ENCODE measurements at regions not wholly inside any gene's neighbourhood (a gene's known extent, or its start where the extent isn't known, plus 50 kb on each side); places are given as distances from the start of the nearest gene placed in this dataset.

- dilution Hi-C loops (cut with MboI; ENCODE audit: extremely low pct_ligation_motif_present, low sequenced_read_pairs), result no loop called here
- FAIRE-seq (no peak), DNase-seq (ENCODE audit: low read depth, low spot score) (no peak)
- no peak overlapping the region for H3K4me2 ChIP-seq (ENCODE audit: insufficient read depth, low read length)
- peaks cover 3% of the 10 kb centered on the region for H3K9me3 ChIP-seq (replicated peaks; ENCODE audit: control insufficient read depth, insufficient read depth, low read length)
- TF ChIP-seq POLR2A (IDR thresholded peaks at IDR 0.05; ENCODE audit: low read depth, low read length) (no peak), CTCF (IDR thresholded peaks at IDR 0.05; ENCODE audit: extremely low read depth in 1 of 2, insufficient read depth in 1 of 2, low read depth in 1 of 2, low read length in 2 of 2) (no peak), POLR2AphosphoS5 (IDR thresholded peaks at IDR 0.05; ENCODE audit: insufficient read depth, low read depth, low read length) (no peak), MAX (IDR thresholded peaks at IDR 0.05; ENCODE audit: insufficient read depth, insufficient read length) (no peak), GATA2 (IDR thresholded peaks at IDR 0.05; ENCODE audit: insufficient read depth, insufficient read length, low read depth, low read length) (no peak), JUN (IDR thresholded peaks at IDR 0.05; ENCODE audit: borderline replicate concordance, insufficient read depth, insufficient read length, low read depth) (no peak), EZH2 (IDR thresholded peaks at IDR 0.05; ENCODE audit: borderline replicate concordance, low read depth, low read length, severe bottlenecking) (no peak), FOS (IDR thresholded peaks at IDR 0.05; ENCODE audit: borderline replicate concordance, insufficient read depth, low read length) (no peak), MYC (IDR thresholded peaks at IDR 0.05; ENCODE audit: low read depth, low read length) (no peak)
- H3K9me1 ChIP-seq (replicated peaks; ENCODE audit: control insufficient read depth, extremely low read depth, insufficient read depth, low read length), result no peaks in the 10 kb centered on the region
- no TSS peak for BruUV-seq (replicated peaks)
- no peaks in the 10 kb centered on the region for H3K27me3 ChIP-seq (ENCODE audit: control insufficient read depth in 2 of 2, insufficient read depth in 2 of 2, low read length in 2 of 2)
- H3K9ac ChIP-seq (replicated peaks; ENCODE audit: extremely low read depth, insufficient read depth, low read length), result no peak overlapping the region
- H2AFZ ChIP-seq (ENCODE audit: low read depth, low read length), result no peak overlapping the region
- ChIA-PET POLR2A (no interaction called here), CTCF (no interaction called here)
- H4K20me1 ChIP-seq (replicated peaks; ENCODE audit: control insufficient read depth, extremely low read depth, insufficient read depth, low read length), result no peaks in the 10 kb centered on the region
- no peak overlapping the region for H3K27ac ChIP-seq (ENCODE audit: insufficient read depth, low read depth, low read length)
- H3K4me1 ChIP-seq (ENCODE audit: control insufficient read depth, extremely low read depth, insufficient read depth, low read length), result no peaks in the 10 kb centered on the region
- intact Hi-C loops (cut with micrococcal nuclease), result no loop called here
- H3K79me2 ChIP-seq (ENCODE audit: control insufficient read depth, insufficient read depth, low read length), result no peaks in the 10 kb centered on the region
- no peaks in the 10 kb centered on the region for H3K36me3 ChIP-seq (ENCODE audit: control insufficient read depth in 2 of 2, extremely low read depth in 1 of 2, insufficient read depth in 2 of 2, low read length in 2 of 2)
- H3K4me3 ChIP-seq (replicated peaks in 1 of 3; ENCODE audit: insufficient read depth in 1 of 3, low read depth in 1 of 3, low read length in 3 of 3), result no peak overlapping the region
Measured at GRCh38 chr20:12391099-12391498, 473.4 kb downstream of the BTBD3 start.
